DOHH2 (cell line): ENCODE measurements at regions not wholly inside any gene's neighbourhood (a gene's known extent, or its start where the extent isn't known, plus 50 kb on each side); places are given as distances from the start of the nearest gene placed in this dataset.
"Not testable (repeated sequence)": the region's sequence is repeated elsewhere in the genome, so short reads cannot be mapped to it uniquely, and the experiment has no call there.

Source experiments
- EZH2phosphoT487 ChIP-seq: fragments of 200-600 bp; sonication (generic); IDR thresholded peaks from 2 replicates; pipeline ENCODE4 v1.6.1; 2017; ENCODE audit warnings: borderline replicate concordance, mild to moderate bottlenecking, antibody characterized with exemption, low read length, moderate library complexity, mixed read lengths
- TF ChIP-seq, protein P1 (sequence below): fragments of 200-600 bp; sonication (generic); IDR thresholded peaks from one replicate; pipeline ENCODE4 v1.5.1; 2014; ENCODE audit warnings: antibody characterized with exemption, mild to moderate bottlenecking, low read depth, low read length; ENCODE audit not compliant: poor library complexity, severe bottlenecking

GRCh38 chr6:112685521-112686220 lies 338.5 kb downstream of the RFPL4B start:
- TF ChIP-seq, protein P1, sequence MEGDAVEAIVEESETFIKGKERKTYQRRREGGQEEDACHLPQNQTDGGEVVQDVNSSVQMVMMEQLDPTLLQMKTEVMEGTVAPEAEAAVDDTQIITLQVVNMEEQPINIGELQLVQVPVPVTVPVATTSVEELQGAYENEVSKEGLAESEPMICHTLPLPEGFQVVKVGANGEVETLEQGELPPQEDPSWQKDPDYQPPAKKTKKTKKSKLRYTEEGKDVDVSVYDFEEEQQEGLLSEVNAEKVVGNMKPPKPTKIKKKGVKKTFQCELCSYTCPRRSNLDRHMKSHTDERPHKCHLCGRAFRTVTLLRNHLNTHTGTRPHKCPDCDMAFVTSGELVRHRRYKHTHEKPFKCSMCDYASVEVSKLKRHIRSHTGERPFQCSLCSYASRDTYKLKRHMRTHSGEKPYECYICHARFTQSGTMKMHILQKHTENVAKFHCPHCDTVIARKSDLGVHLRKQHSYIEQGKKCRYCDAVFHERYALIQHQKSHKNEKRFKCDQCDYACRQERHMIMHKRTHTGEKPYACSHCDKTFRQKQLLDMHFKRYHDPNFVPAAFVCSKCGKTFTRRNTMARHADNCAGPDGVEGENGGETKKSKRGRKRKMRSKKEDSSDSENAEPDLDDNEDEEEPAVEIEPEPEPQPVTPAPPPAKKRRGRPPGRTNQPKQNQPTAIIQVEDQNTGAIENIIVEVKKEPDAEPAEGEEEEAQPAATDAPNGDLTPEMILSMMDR: not testable (repeated sequence)
- not testable (repeated sequence) for TF ChIP-seq EZH2phosphoT487
